ENCODE measurements at regions not wholly inside any gene's neighbourhood (a gene's known extent, or its start where the extent isn't known, plus 50 kb on each side); places are given as distances from the start of the nearest gene placed in this dataset.

- H3K4me3 ChIP-seq (ENCODE audit: low read depth, low read length) = no peak overlapping the region
- TF ChIP-seq CTCF (IDR thresholded peaks at IDR 0.05; ENCODE audit: borderline replicate concordance, insufficient read depth, low read depth, low read length) = no peak
Observed at GRCh38 chr21:27171707-27172106, 204.8 kb upstream of the ADAMTS5 start.

- no peak for TF ChIP-seq CTCF (IDR thresholded peaks at IDR 0.05; ENCODE audit: borderline replicate concordance, insufficient read depth, low read depth, low read length)
- H3K4me3 ChIP-seq (ENCODE audit: low read depth, low read length) = no peak overlapping the region
Observed at GRCh38 chr21:27168084-27168483, 201.2 kb upstream of the ADAMTS5 start.

GRCh38 chr21:27164208-27165177 is 197.6 kb upstream of the ADAMTS5 start:
- no peak overlapping the region for H3K4me3 ChIP-seq (ENCODE audit: low read depth, low read length)
- no peak for TF ChIP-seq CTCF (IDR thresholded peaks at IDR 0.05; ENCODE audit: borderline replicate concordance, insufficient read depth, low read depth, low read length)

GRCh38 chr21:27158967-27159366 is 192.1 kb upstream of the ADAMTS5 start:
- TF ChIP-seq CTCF (IDR thresholded peaks at IDR 0.05; ENCODE audit: borderline replicate concordance, insufficient read depth, low read depth, low read length) = no peak
- H3K4me3 ChIP-seq (ENCODE audit: low read depth, low read length) = no peak overlapping the region

- no peak overlapping the region for H3K4me3 ChIP-seq (ENCODE audit: low read depth, low read length)
- no peak for TF ChIP-seq CTCF (IDR thresholded peaks at IDR 0.05; ENCODE audit: borderline replicate concordance, insufficient read depth, low read depth, low read length)
Observed at GRCh38 chr21:27157097-27157496, 190.2 kb upstream of the ADAMTS5 start.

- TF ChIP-seq CTCF (IDR thresholded peaks at IDR 0.05; ENCODE audit: borderline replicate concordance, insufficient read depth, low read depth, low read length) = no peak
- H3K4me3 ChIP-seq (ENCODE audit: low read depth, low read length) = no peak overlapping the region
Observed at GRCh38 chr21:27156666-27157065, 189.8 kb upstream of the ADAMTS5 start.

GRCh38 chr21:27155130-27155500 is 188.2 kb upstream of the ADAMTS5 start:
- TF ChIP-seq CTCF (IDR thresholded peaks at IDR 0.05; ENCODE audit: borderline replicate concordance, insufficient read depth, low read depth, low read length) = no peak
- H3K4me3 ChIP-seq (ENCODE audit: low read depth, low read length) = no peak overlapping the region
